Neural cell (in vitro differentiated cells): ENCODE measurements at regions not wholly inside any gene's neighbourhood (a gene's known extent, or its start where the extent isn't known, plus 50 kb on each side); places are given as distances from the start of the nearest gene placed in this dataset.

Source experiments
- H2AFZ ChIP-seq: fragments of 200-600, 300-800 bp; sonication (generic), shearing (Covaris generic); 2 replicates; pipeline ENCODE4 v1.6.0; 2014; ENCODE audit warnings: low read depth, mild to moderate bottlenecking, antibody characterized with exemption, low read length, moderate library complexity
- H3F3A ChIP-seq: fragments of 200-600 bp; shearing (Covaris generic); 2 replicates; pipeline ENCODE4 v1.6.1; 2016; ENCODE audit warnings: mild to moderate bottlenecking, moderate library complexity, mixed read lengths, antibody characterized with exemption, low read length; ENCODE audit not compliant: insufficient read depth, poor library complexity, severe bottlenecking
- H3K27ac ChIP-seq: fragments of 200-600, 300-800 bp; sonication (generic), shearing (Covaris generic); 2 replicates; pipeline ENCODE4 v1.5.1; 2014; ENCODE audit warnings: mild to moderate bottlenecking, low read length, moderate library complexity
- H3K27me3 ChIP-seq: fragments of 300-800, 200-600 bp; sonication (generic), shearing (Covaris generic); 2 replicates; pipeline ENCODE4 v1.6.0; 2014; ENCODE audit warnings: mild to moderate bottlenecking, low read depth, low read length, moderate library complexity; ENCODE audit not compliant: insufficient read depth
- H3K36me3 ChIP-seq: fragments of 300-800, 200-600 bp; sonication (generic), shearing (Covaris generic); 2 replicates; pipeline ENCODE4 v1.5.1; 2014; ENCODE audit warnings: mild to moderate bottlenecking, antibody characterized with exemption, low read length, moderate library complexity; ENCODE audit not compliant: insufficient read depth
- H3K4me2 ChIP-seq: fragments of 300-800, 200-600 bp; sonication (generic), shearing (Covaris generic); 2 replicates; pipeline ENCODE4 v1.6.0; 2014; ENCODE audit warnings: mild to moderate bottlenecking, low read length
- H3K4me3 ChIP-seq: fragments of 300-800, 200-600 bp; sonication (generic), shearing (Covaris generic); 2 replicates; pipeline ENCODE4 v1.5.1; 2014; ENCODE audit warnings: mild to moderate bottlenecking, low read length, moderate library complexity
- H3K79me2 ChIP-seq: fragments of 200-600 bp; shearing (Covaris generic); replicated peaks from 2 replicates; pipeline ENCODE4 v1.6.0; 2014; ENCODE audit warnings: mild to moderate bottlenecking, low read length, moderate library complexity; ENCODE audit not compliant: insufficient read depth
- H3K9ac ChIP-seq: fragments of 300-800, 200-600 bp; sonication (generic), shearing (Covaris generic); 2 replicates; pipeline ENCODE4 v1.6.1; 2016; ENCODE audit warnings: mild to moderate bottlenecking, low read length, mixed read lengths
- H3K9me2 ChIP-seq: fragments of 200-600 bp; shearing (Covaris generic); 2 replicates; pipeline ENCODE4 v1.6.1; 2016; ENCODE audit warnings: mild to moderate bottlenecking, low read length, mixed read lengths; ENCODE audit not compliant: insufficient read depth
- H3K9me3 ChIP-seq: fragments of 200-600, 300-800 bp; sonication (generic), shearing (Covaris generic); 2 replicates; pipeline ENCODE4 v1.6.1; 2016; ENCODE audit warnings: mild to moderate bottlenecking, mixed run types, low read length, moderate library complexity, mixed read lengths
- H4K20me1 ChIP-seq: fragments of 200-600 bp; shearing (Covaris generic); 2 replicates; pipeline ENCODE4 v1.6.1; 2016; ENCODE audit warnings: mild to moderate bottlenecking, mixed run types; ENCODE audit not compliant: insufficient read depth
- CTCF ChIP-seq: fragments of 450-650 bp; IDR thresholded peaks from 2 replicates; pipeline ENCODE4 v1.5.1; 2014; ENCODE audit warnings: antibody characterized with exemption, mild to moderate bottlenecking, moderate library complexity; ENCODE audit not compliant: poor library complexity, severe bottlenecking
- EP300 ChIP-seq: fragments of 450-650 bp; conservative IDR thresholded peaks from 2 replicates; pipeline ENCODE4 v1.6.1; 2014; ENCODE audit warnings: antibody characterized with exemption, mild to moderate bottlenecking, moderate library complexity; ENCODE audit not compliant: poor library complexity, severe bottlenecking
- EZH2 ChIP-seq: fragments of 200-600, 300-800 bp; shearing (Covaris generic), sonication (generic); IDR thresholded peaks from 2 replicates; pipeline ENCODE4 v1.6.1; 2014; ENCODE audit warnings: antibody characterized with exemption, low read length, borderline replicate concordance, mild to moderate bottlenecking; ENCODE audit not compliant: insufficient read depth, poor library complexity, severe bottlenecking
- MXI1 ChIP-seq: fragments of 450-650 bp; conservative IDR thresholded peaks from 2 replicates; pipeline ENCODE4 v1.6.1; 2014; ENCODE audit warnings: antibody characterized with exemption, mild to moderate bottlenecking; ENCODE audit not compliant: poor library complexity, severe bottlenecking
- POLR2AphosphoS5 ChIP-seq: IDR thresholded peaks from 2 replicates; pipeline ENCODE4 v1.6.1; 2012
- RAD21 ChIP-seq: fragments of 450-650 bp; conservative IDR thresholded peaks from 2 replicates; pipeline ENCODE4 v1.6.1; 2014; ENCODE audit warnings: antibody characterized with exemption, mild to moderate bottlenecking, moderate library complexity
- REST ChIP-seq: IDR thresholded peaks from 2 replicates; pipeline ENCODE4 v1.6.1; 2012; ENCODE audit warnings: borderline replicate concordance
- SMC3 ChIP-seq: fragments of 450-650 bp; conservative IDR thresholded peaks from 2 replicates; pipeline ENCODE4 v1.6.1; 2014; ENCODE audit warnings: antibody characterized with exemption, mild to moderate bottlenecking, moderate library complexity; ENCODE audit not compliant: poor library complexity
- TAF1 ChIP-seq: IDR thresholded peaks from 2 replicates; pipeline ENCODE4 v1.6.1; 2012; ENCODE audit warnings: low read depth

- H3K9me3 ChIP-seq: no peaks in the 10 kb centered on the region
- no peaks in the 10 kb centered on the region for H3F3A ChIP-seq
- no peaks in the 10 kb centered on the region for H3K36me3 ChIP-seq
- no peak overlapping the region for H3K4me2 ChIP-seq
- no peaks in the 10 kb centered on the region for H3K79me2 ChIP-seq
- H3K4me3 ChIP-seq: no peak overlapping the region
- H3K27ac ChIP-seq: no peak overlapping the region
- no peak overlapping the region for H3K9ac ChIP-seq
- no peaks in the 10 kb centered on the region for H3K9me2 ChIP-seq
- H2AFZ ChIP-seq: no peak overlapping the region
- TF ChIP-seq POLR2AphosphoS5 (no peak), TAF1 (no peak), CTCF (no peak), EP300 (no peak), EZH2 (no peak), SMC3 (no peak), MXI1 (no peak), REST (no peak), RAD21 (no peak)
- no peaks in the 10 kb centered on the region for H3K27me3 ChIP-seq
- no peaks in the 10 kb centered on the region for H4K20me1 ChIP-seq
Observed at GRCh38 chr7:51501620-51502019, 185.0 kb upstream of the COBL start.

- Histone ChIP-seq H3K9me2 (no peaks in the 10 kb centered on the region), H3K4me3 (no peak overlapping the region), H3K4me2 (no peak overlapping the region), H3K9me3 (no peaks in the 10 kb centered on the region), H3K27me3 (no peaks in the 10 kb centered on the region), H3K27ac (no peak overlapping the region), H2AFZ (no peak overlapping the region), H3F3A (no peaks in the 10 kb centered on the region), H3K9ac (no peak overlapping the region), H4K20me1 (no peaks in the 10 kb centered on the region), H3K36me3 (no peaks in the 10 kb centered on the region), H3K79me2 (no peaks in the 10 kb centered on the region)
- TF ChIP-seq TAF1 (no peak), POLR2AphosphoS5 (no peak), EZH2 (no peak), EP300 (no peak), REST (no peak), RAD21 (no peak), CTCF (no peak)
Observed at GRCh38 chr7:51482976-51483375, 166.4 kb upstream of the COBL start.
